DOHH2 (cell line): ENCODE measurements at regions not wholly inside any gene's neighbourhood (a gene's known extent, or its start where the extent isn't known, plus 50 kb on each side); places are given as distances from the start of the nearest gene placed in this dataset.

ENCODE experiments used
- H3F3A ChIP-seq: fragments of 200-600 bp; sonication (generic), shearing (Covaris generic); 2 replicates; pipeline ENCODE4 v1.6.0; 2016; ENCODE audit warnings: antibody characterized with exemption, mild to moderate bottlenecking; ENCODE audit not compliant: control insufficient read depth, insufficient read depth
- H3K27ac ChIP-seq: fragments of 200-600 bp; sonication (generic); 2 replicates; pipeline ENCODE4 v1.5.1; 2014; ENCODE audit warnings: low read depth, mild to moderate bottlenecking, low read length, moderate library complexity
- H3K27me3 ChIP-seq: fragments of 200-600 bp; sonication (generic); 2 replicates; pipeline ENCODE4 v1.6.1; 2014; ENCODE audit warnings: mild to moderate bottlenecking, low read length, mixed read lengths; ENCODE audit not compliant: control insufficient read depth
- H3K36me3 ChIP-seq: fragments of 200-600 bp; sonication (generic); 2 replicates; pipeline ENCODE4 v1.6.1; 2014; ENCODE audit warnings: mild to moderate bottlenecking, low read length, moderate library complexity, mixed read lengths; ENCODE audit not compliant: control insufficient read depth
- H3K4me1 ChIP-seq: fragments of 200-600 bp; sonication (generic); 2 replicates; pipeline ENCODE4 v1.6.1; 2014; ENCODE audit warnings: mild to moderate bottlenecking, low read length, mixed read lengths; ENCODE audit not compliant: control insufficient read depth
- H3K4me2 ChIP-seq: fragments of 200-600 bp; sonication (generic); 2 replicates; pipeline ENCODE4 v1.6.0; 2014; ENCODE audit warnings: mild to moderate bottlenecking, low read length, moderate library complexity
- H3K4me3 ChIP-seq: fragments of 200-600 bp; sonication (generic); 2 replicates; pipeline ENCODE4 v1.5.1; 2014; ENCODE audit warnings: mild to moderate bottlenecking, low read length, mixed read lengths
- H3K79me2 ChIP-seq: fragments of 200-600 bp; sonication (generic); 2 replicates; pipeline ENCODE4 v1.6.1; 2014; ENCODE audit warnings: mild to moderate bottlenecking, low read length, mixed read lengths; ENCODE audit not compliant: control insufficient read depth
- H3K9me2 ChIP-seq: fragments of 200-600 bp; sonication (generic); replicated peaks from 2 replicates; pipeline ENCODE4 v1.6.1; 2014; ENCODE audit warnings: mild to moderate bottlenecking, low read length, mixed read lengths; ENCODE audit not compliant: control insufficient read depth
- H3K9me3 ChIP-seq: fragments of 200-600 bp; sonication (generic); 2 replicates; pipeline ENCODE4 v1.6.1; 2014; ENCODE audit warnings: antibody characterized with exemption, low read length, mixed read lengths; ENCODE audit not compliant: control insufficient read depth, insufficient read depth
- H4K20me1 ChIP-seq: fragments of 200-600 bp; sonication (generic); 2 replicates; pipeline ENCODE4 v1.6.0; 2014; ENCODE audit warnings: low read depth, mild to moderate bottlenecking, antibody characterized with exemption, low read length, moderate library complexity; ENCODE audit not compliant: control insufficient read depth, insufficient read depth
- EZH2phosphoT487 ChIP-seq: fragments of 200-600 bp; sonication (generic); IDR thresholded peaks from 2 replicates; pipeline ENCODE4 v1.6.1; 2017; ENCODE audit warnings: borderline replicate concordance, mild to moderate bottlenecking, antibody characterized with exemption, low read length, moderate library complexity, mixed read lengths
- TF ChIP-seq, protein P1 (sequence below): fragments of 200-600 bp; sonication (generic); IDR thresholded peaks from one replicate; pipeline ENCODE4 v1.5.1; 2014; ENCODE audit warnings: antibody characterized with exemption, mild to moderate bottlenecking, low read depth, low read length; ENCODE audit not compliant: poor library complexity, severe bottlenecking

DNA sequence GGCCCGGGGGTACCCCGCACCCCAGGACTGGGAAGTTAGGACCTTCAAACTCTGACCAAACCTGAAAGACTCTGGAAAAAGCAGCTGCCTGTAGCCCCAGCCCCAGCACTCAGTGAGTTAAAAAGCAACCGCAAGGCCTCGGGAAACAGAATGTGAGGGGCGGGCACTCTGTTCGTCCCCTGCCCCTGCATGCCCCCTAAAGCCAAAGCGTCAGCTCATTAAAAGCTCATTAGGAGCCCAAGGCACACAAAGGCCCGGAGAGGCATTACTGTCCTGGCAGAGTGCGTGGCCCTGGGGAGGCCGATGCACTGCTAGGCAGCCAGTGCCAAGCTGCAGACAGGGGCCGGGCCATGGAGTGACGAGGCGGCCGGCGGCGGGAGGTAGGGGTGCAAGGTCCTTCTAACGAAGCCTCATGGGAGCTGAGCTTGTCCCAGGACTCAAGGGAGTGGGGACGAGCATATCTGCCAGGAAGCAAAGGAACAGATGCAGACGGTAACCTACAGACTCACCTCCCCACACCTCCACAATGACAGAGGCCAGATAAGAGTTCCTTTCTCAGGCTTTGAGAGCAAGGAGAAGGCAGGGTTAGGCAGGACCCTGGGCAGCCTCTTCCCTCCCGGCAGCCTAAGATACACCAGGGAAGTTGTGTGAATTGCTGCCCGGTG lies 116.8 kb downstream of the ENGASE start:
- no peaks in the 10 kb centered on the region for H3K36me3 ChIP-seq
- no peaks in the 10 kb centered on the region for H3K9me2 ChIP-seq
- no peaks in the 10 kb centered on the region for H3K9me3 ChIP-seq
- H3K27me3 ChIP-seq = no peaks in the 10 kb centered on the region
- no peaks in the 10 kb centered on the region for H4K20me1 ChIP-seq
- no peaks in the 10 kb centered on the region for H3K79me2 ChIP-seq
- H3K4me2 ChIP-seq = no peak overlapping the region
- no peak overlapping the region for H3K4me3 ChIP-seq
- H3F3A ChIP-seq = no peaks in the 10 kb centered on the region
- H3K27ac ChIP-seq = no peak overlapping the region
- H3K4me1 ChIP-seq = no peaks in the 10 kb centered on the region
- TF ChIP-seq, protein P1, sequence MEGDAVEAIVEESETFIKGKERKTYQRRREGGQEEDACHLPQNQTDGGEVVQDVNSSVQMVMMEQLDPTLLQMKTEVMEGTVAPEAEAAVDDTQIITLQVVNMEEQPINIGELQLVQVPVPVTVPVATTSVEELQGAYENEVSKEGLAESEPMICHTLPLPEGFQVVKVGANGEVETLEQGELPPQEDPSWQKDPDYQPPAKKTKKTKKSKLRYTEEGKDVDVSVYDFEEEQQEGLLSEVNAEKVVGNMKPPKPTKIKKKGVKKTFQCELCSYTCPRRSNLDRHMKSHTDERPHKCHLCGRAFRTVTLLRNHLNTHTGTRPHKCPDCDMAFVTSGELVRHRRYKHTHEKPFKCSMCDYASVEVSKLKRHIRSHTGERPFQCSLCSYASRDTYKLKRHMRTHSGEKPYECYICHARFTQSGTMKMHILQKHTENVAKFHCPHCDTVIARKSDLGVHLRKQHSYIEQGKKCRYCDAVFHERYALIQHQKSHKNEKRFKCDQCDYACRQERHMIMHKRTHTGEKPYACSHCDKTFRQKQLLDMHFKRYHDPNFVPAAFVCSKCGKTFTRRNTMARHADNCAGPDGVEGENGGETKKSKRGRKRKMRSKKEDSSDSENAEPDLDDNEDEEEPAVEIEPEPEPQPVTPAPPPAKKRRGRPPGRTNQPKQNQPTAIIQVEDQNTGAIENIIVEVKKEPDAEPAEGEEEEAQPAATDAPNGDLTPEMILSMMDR = no peak
- TF ChIP-seq EZH2phosphoT487 = no peak

DNA sequence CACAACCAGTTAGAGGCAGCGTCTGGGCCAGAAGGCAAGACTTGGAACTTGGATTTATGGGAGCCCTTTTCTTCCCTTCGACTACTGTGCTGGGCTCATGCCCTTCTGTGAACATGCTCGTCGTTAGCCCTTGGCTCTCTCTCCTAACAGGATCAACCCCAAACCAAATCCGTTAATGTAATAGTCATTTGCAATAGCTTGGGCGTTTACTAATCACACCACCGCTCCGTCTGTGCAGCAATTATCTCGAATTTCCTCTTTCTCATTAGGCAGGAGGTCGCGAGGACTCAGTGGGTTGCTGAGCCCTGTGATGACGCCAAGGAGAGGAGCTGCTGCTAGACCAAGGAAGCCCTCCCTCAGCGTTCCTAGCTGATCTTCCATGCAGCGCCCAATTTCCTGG lies 114.7 kb downstream of the ENGASE start:
- Histone ChIP-seq H3K9me2 (no peaks in the 10 kb centered on the region), H3K4me2 (no peak overlapping the region), H3K79me2 (no peaks in the 10 kb centered on the region), H3K36me3 (no peaks in the 10 kb centered on the region), H3K4me1 (no peaks in the 10 kb centered on the region), H3K4me3 (no peak overlapping the region), H3F3A (no peaks in the 10 kb centered on the region), H3K27ac (no peak overlapping the region), H3K9me3 (no peaks in the 10 kb centered on the region), H4K20me1 (no peaks in the 10 kb centered on the region), H3K27me3 (no peaks in the 10 kb centered on the region)
- TF ChIP-seq, protein P1 = no peak
- TF ChIP-seq EZH2phosphoT487 = no peak

DNA sequence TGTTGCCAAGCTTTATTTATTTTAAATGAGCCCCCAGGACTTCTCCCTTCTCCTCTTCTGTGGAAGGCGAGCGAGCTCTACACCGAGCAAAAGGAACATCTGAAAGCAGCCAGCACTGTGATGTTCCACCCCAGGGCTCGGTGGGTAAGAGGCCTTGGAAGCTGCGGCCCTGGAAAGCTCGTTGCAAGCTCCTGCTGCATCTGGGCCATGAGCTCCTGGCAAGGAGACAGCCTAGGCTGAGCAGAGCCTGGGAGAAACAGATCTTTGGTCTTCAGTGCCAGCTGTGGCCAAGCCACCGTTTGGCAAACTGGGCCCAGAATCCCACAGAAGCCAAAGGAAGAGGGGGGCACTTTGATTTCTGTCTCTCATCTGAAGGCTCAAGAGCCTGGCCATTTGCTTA lies 114.1 kb downstream of the ENGASE start:
- no peak overlapping the region for H3K4me3 ChIP-seq
- H3K9me3 ChIP-seq = no peaks in the 10 kb centered on the region
- H3K4me2 ChIP-seq = no peak overlapping the region
- no peaks in the 10 kb centered on the region for H3K79me2 ChIP-seq
- no peaks in the 10 kb centered on the region for H3F3A ChIP-seq
- H3K36me3 ChIP-seq = no peaks in the 10 kb centered on the region
- TF ChIP-seq, protein P1 = no peak
- TF ChIP-seq EZH2phosphoT487 = no peak
- no peak overlapping the region for H3K27ac ChIP-seq
- no peaks in the 10 kb centered on the region for H4K20me1 ChIP-seq
- no peaks in the 10 kb centered on the region for H3K27me3 ChIP-seq
- H3K9me2 ChIP-seq = no peaks in the 10 kb centered on the region
- H3K4me1 ChIP-seq = no peaks in the 10 kb centered on the region

DNA sequence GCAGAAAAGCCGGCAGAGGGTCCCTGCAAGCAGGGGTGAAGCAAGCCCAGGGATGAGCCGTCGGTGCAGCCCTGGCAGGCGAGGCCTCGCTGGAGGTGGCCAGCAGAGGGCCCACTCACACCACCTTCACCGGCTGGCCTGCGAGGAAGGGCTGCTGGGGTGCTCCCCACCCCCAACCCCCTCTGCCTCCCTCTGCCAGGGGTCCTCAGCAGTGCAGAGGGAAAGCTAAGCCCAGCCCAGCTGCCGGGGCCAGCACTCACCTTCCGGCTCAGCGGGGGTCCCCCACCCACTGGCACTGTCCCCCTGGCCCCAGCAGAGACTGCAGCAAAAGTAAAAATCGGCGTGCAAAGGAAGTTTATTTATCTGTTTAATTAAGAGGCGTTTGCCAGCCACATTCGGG lies 113.4 kb downstream of the ENGASE start:
- TF ChIP-seq, protein P1 = peak; percentile 67
- no peak for TF ChIP-seq EZH2phosphoT487
- H3F3A ChIP-seq = no peaks in the 10 kb centered on the region
- H3K36me3 ChIP-seq = no peaks in the 10 kb centered on the region
- no peak overlapping the region for H3K27ac ChIP-seq
- H3K9me2 ChIP-seq = no peaks in the 10 kb centered on the region
- no peaks in the 10 kb centered on the region for H3K27me3 ChIP-seq
- no peaks in the 10 kb centered on the region for H3K79me2 ChIP-seq
- no peaks in the 10 kb centered on the region for H4K20me1 ChIP-seq
- no peaks in the 10 kb centered on the region for H3K4me1 ChIP-seq
- H3K4me3 ChIP-seq = no peak overlapping the region
- no peaks in the 10 kb centered on the region for H3K9me3 ChIP-seq
- no peak overlapping the region for H3K4me2 ChIP-seq
